OCI-LY1 (cell line): ENCODE measurements at regions not wholly inside any gene's neighbourhood (a gene's known extent, or its start where the extent isn't known, plus 50 kb on each side); places are given as distances from the start of the nearest gene placed in this dataset.

Source experiments
- H2AFZ ChIP-seq: fragments of 200-600 bp; sonication (generic), shearing (Covaris generic); 2 replicates; pipeline ENCODE4 v1.6.0; 2014; ENCODE audit warnings: antibody characterized with exemption, mild to moderate bottlenecking, low read length
- H3F3A ChIP-seq: fragments of 200-600 bp; sonication (generic), shearing (Covaris generic); 2 replicates; pipeline ENCODE4 v1.6.0; 2014; ENCODE audit warnings: mild to moderate bottlenecking, antibody characterized with exemption, low read length, moderate library complexity; ENCODE audit not compliant: insufficient read depth
- H3K27ac ChIP-seq: fragments of 200-600 bp; sonication (generic); 2 replicates; pipeline ENCODE4 v1.5.1; 2014; ENCODE audit warnings: low read length, mixed run types, mild to moderate bottlenecking, low read depth; ENCODE audit not compliant: poor library complexity, severe bottlenecking
- H3K27me3 ChIP-seq: fragments of 200-600 bp; sonication (generic); 2 replicates; pipeline ENCODE4 v1.6.0; 2014; ENCODE audit warnings: antibody characterized with exemption, mild to moderate bottlenecking, low read length, moderate library complexity; ENCODE audit not compliant: insufficient read depth
- H3K36me3 ChIP-seq: fragments of 200-600 bp; sonication (generic); 2 replicates; pipeline ENCODE4 v1.6.1; 2014; ENCODE audit warnings: mild to moderate bottlenecking, antibody characterized with exemption, low read length, moderate library complexity, mixed read lengths; ENCODE audit not compliant: insufficient read depth
- H3K4me1 ChIP-seq: fragments of 200-600 bp; sonication (generic); 2 replicates; pipeline ENCODE4 v1.5.1; 2014; ENCODE audit warnings: mild to moderate bottlenecking, low read length, moderate library complexity; ENCODE audit not compliant: insufficient read depth, severe bottlenecking
- H3K4me2 ChIP-seq: fragments of 200-600 bp; sonication (generic), shearing (Covaris generic); 2 replicates; pipeline ENCODE4 v1.6.1; 2014; ENCODE audit warnings: low read length
- H3K4me3 ChIP-seq: fragments of 200-600 bp; sonication (generic); 2 replicates; pipeline ENCODE4 v1.5.1; 2014; ENCODE audit warnings: low read length, low read depth, mild to moderate bottlenecking, mixed read lengths; ENCODE audit not compliant: poor library complexity, severe bottlenecking
- H3K79me2 ChIP-seq: fragments of 200-600 bp; shearing (Covaris generic); 2 replicates; pipeline ENCODE4 v1.6.1; 2016; ENCODE audit warnings: mixed run types, low read length, mixed read lengths; ENCODE audit not compliant: insufficient read depth
- H3K9ac ChIP-seq: fragments of 200-600 bp; sonication (generic), shearing (Covaris generic); 2 replicates; pipeline ENCODE4 v1.6.1; 2014; ENCODE audit warnings: mild to moderate bottlenecking, low read length, mixed read lengths
- H3K9me2 ChIP-seq: fragments of 200-600 bp; sonication (generic), shearing (Covaris generic); 2 replicates; pipeline ENCODE4 v1.6.1; 2014; ENCODE audit warnings: low read depth, mild to moderate bottlenecking, low read length, mixed read lengths
- H3K9me3 ChIP-seq: fragments of 200-600 bp; shearing (Covaris generic); 2 replicates; pipeline ENCODE4 v1.6.1; 2014; ENCODE audit warnings: low read length, mixed read lengths
- H4K20me1 ChIP-seq: fragments of 200-600 bp; sonication (generic), shearing (Covaris generic); 2 replicates; pipeline ENCODE4 v1.6.0; 2016; ENCODE audit warnings: mild to moderate bottlenecking, low read length; ENCODE audit not compliant: insufficient read depth
- EZH2 ChIP-seq: fragments of 200-600 bp; sonication (generic), shearing (Covaris generic); IDR thresholded peaks from 2 replicates; pipeline ENCODE4 v1.8.0; 2017; ENCODE audit warnings: borderline replicate concordance, mixed run types, mild to moderate bottlenecking, antibody characterized with exemption, low read length, moderate library complexity, mixed read lengths
- TF ChIP-seq, protein P1 (sequence below): fragments of 200-600 bp; sonication (generic), shearing (Covaris generic); IDR thresholded peaks from 2 replicates; pipeline ENCODE4 v1.5.1; 2017; ENCODE audit warnings: mild to moderate bottlenecking, antibody characterized with exemption, low read length, moderate library complexity, mixed read lengths

GRCh38 chr6:90646940-90647339, 60.1 kb upstream of the MAP3K7 start:
- Histone ChIP-seq H2AFZ (no peak overlapping the region), H3K79me2 (no peaks in the 10 kb centered on the region), H3K4me1 (no peaks in the 10 kb centered on the region), H3K9me2 (no peaks in the 10 kb centered on the region), H3K27ac (no peak overlapping the region), H3K36me3 (no peaks in the 10 kb centered on the region), H3K4me3 (no peak overlapping the region), H3K27me3 (no peaks in the 10 kb centered on the region), H3K9me3 (no peaks in the 10 kb centered on the region), H3K9ac (no peak overlapping the region), H4K20me1 (no peaks in the 10 kb centered on the region), H3K4me2 (no peak overlapping the region), H3F3A (no peaks in the 10 kb centered on the region)
- TF ChIP-seq EZH2 = no peak

GRCh38 chr6:90645634-90646033, 58.8 kb upstream of the MAP3K7 start:
- H3K4me1 ChIP-seq = no peaks in the 10 kb centered on the region
- no peaks in the 10 kb centered on the region for H4K20me1 ChIP-seq
- no peaks in the 10 kb centered on the region for H3K36me3 ChIP-seq
- H3K9me2 ChIP-seq = no peaks in the 10 kb centered on the region
- no peak overlapping the region for H3K9ac ChIP-seq
- no peaks in the 10 kb centered on the region for H3K27me3 ChIP-seq
- H3K79me2 ChIP-seq = no peaks in the 10 kb centered on the region
- no peak overlapping the region for H3K27ac ChIP-seq
- no peaks in the 10 kb centered on the region for H3K9me3 ChIP-seq
- no peaks in the 10 kb centered on the region for H3F3A ChIP-seq
- no peak overlapping the region for H3K4me2 ChIP-seq
- no peak overlapping the region for H2AFZ ChIP-seq
- H3K4me3 ChIP-seq = no peak overlapping the region
- TF ChIP-seq, protein P1, sequence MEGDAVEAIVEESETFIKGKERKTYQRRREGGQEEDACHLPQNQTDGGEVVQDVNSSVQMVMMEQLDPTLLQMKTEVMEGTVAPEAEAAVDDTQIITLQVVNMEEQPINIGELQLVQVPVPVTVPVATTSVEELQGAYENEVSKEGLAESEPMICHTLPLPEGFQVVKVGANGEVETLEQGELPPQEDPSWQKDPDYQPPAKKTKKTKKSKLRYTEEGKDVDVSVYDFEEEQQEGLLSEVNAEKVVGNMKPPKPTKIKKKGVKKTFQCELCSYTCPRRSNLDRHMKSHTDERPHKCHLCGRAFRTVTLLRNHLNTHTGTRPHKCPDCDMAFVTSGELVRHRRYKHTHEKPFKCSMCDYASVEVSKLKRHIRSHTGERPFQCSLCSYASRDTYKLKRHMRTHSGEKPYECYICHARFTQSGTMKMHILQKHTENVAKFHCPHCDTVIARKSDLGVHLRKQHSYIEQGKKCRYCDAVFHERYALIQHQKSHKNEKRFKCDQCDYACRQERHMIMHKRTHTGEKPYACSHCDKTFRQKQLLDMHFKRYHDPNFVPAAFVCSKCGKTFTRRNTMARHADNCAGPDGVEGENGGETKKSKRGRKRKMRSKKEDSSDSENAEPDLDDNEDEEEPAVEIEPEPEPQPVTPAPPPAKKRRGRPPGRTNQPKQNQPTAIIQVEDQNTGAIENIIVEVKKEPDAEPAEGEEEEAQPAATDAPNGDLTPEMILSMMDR = no peak
- no peak for TF ChIP-seq EZH2

DNA sequence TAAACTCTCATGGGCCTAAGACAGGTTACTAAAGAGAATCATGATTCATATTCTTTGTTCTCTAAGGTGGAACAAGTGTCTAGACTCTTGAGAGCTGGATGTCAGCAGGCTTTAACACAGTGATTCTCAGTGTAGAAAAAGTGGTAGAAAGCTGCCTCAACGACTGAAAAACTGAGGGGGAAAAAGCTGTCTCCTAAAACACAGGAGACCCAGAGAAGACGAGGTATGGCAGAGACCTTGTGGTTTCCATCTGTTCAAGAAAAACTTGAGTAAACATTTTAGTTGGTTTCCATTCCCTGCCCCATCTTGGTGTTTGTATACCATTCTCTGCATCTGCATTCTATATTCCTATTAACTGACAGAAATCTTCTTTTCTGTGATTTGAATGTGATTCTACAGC, 57.6 kb upstream of the MAP3K7 start:
- no peak overlapping the region for H3K4me2 ChIP-seq
- H3K9ac ChIP-seq = no peak overlapping the region
- H3K79me2 ChIP-seq = no peaks in the 10 kb centered on the region
- H3K27me3 ChIP-seq = no peaks in the 10 kb centered on the region
- TF ChIP-seq EZH2 = no peak
- TF ChIP-seq, protein P1 = no peak
- H3K4me3 ChIP-seq = no peak overlapping the region
- H2AFZ ChIP-seq = no peak overlapping the region
- no peak overlapping the region for H3K27ac ChIP-seq
- H3F3A ChIP-seq = no peaks in the 10 kb centered on the region
- H3K9me3 ChIP-seq = no peaks in the 10 kb centered on the region
- no peaks in the 10 kb centered on the region for H3K4me1 ChIP-seq
- H3K9me2 ChIP-seq = no peaks in the 10 kb centered on the region
- no peaks in the 10 kb centered on the region for H3K36me3 ChIP-seq
- H4K20me1 ChIP-seq = no peaks in the 10 kb centered on the region

DNA sequence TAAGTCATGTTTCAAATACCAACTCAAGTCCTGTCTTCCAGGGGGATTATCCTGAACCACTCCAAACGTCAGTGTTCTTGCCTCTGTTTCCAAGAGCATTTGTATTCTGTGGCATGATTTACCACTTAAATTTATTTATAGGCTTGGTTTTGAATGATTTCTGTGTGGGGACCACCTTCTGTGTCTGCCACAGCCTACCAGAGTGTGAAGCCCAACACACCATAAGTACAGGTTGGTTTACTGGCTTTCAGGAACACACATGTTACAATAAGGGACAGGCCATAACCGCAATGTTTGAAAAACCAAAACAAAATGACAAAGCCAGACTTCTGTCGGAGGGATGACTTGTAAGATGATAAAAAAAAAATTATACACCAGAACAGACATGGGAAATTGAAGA, 56.5 kb upstream of the MAP3K7 start:
- no peaks in the 10 kb centered on the region for H3K4me1 ChIP-seq
- no peak overlapping the region for H3K9ac ChIP-seq
- no peak overlapping the region for H3K4me2 ChIP-seq
- H4K20me1 ChIP-seq = no peaks in the 10 kb centered on the region
- no peaks in the 10 kb centered on the region for H3K79me2 ChIP-seq
- no peaks in the 10 kb centered on the region for H3K36me3 ChIP-seq
- H2AFZ ChIP-seq = no peak overlapping the region
- H3K4me3 ChIP-seq = no peak overlapping the region
- no peaks in the 10 kb centered on the region for H3F3A ChIP-seq
- H3K27me3 ChIP-seq = no peaks in the 10 kb centered on the region
- H3K9me2 ChIP-seq = no peaks in the 10 kb centered on the region
- TF ChIP-seq EZH2 = no peak
- TF ChIP-seq, protein P1 = no peak
- no peak overlapping the region for H3K27ac ChIP-seq
- no peaks in the 10 kb centered on the region for H3K9me3 ChIP-seq
